SH-SY5Y (cell line): ENCODE measurements at regions not wholly inside any gene's neighbourhood (a gene's known extent, or its start where the extent isn't known, plus 50 kb on each side); places are given as distances from the start of the nearest gene placed in this dataset.

Source experiments
- GATA2 ChIP-seq: IDR thresholded peaks from 2 replicates; pipeline ENCODE4 v1.6.1; 2011; ENCODE audit warnings: mild to moderate bottlenecking, low read depth, low read length
- GATA3 ChIP-seq: IDR thresholded peaks from 2 replicates; pipeline ENCODE4 v1.6.1; 2011; ENCODE audit warnings: low read depth, mild to moderate bottlenecking, low read length, moderate library complexity

- TF ChIP-seq GATA2 (no peak), GATA3 (no peak)
Measured at GRCh38 chr5:68612972-68613371, 397.4 kb downstream of the PIK3R1 start.
